Right lobe of liver (tissue), 4 donors: ENCODE measurements at regions not wholly inside any gene's neighbourhood (a gene's known extent, or its start where the extent isn't known, plus 50 kb on each side); places are given as distances from the start of the nearest gene placed in this dataset.
"Not testable (repeated sequence)": the region's sequence is repeated elsewhere in the genome, so short reads cannot be mapped to it uniquely, and the experiment has no call there.

Experiments
- CTCF ChIP-seq, 4 donors: fragments of 200-600 bp in 3 of 4; fragments of 450-650 bp in 1 of 4; IDR thresholded peaks; one replicate each; pipeline versions ENCODE4 v1.5.1 to v1.8.0; 2016 to 2022; ENCODE audit warnings: antibody characterized with exemption in 4 of 4, mild to moderate bottlenecking in 2 of 4
- POLR2A ChIP-seq: fragments of 450-650 bp; IDR thresholded peaks from one replicate; pipeline ENCODE4 v1.6.1; 2017; ENCODE audit warnings: antibody characterized with exemption, mild to moderate bottlenecking
- donor health status: DM: no; HTN: no; CAD: no.
- donor health status: DM: no; HTN: no; CAD: no.
- donor health status: DM: no; HTN: yes; CAD: no.

DNA sequence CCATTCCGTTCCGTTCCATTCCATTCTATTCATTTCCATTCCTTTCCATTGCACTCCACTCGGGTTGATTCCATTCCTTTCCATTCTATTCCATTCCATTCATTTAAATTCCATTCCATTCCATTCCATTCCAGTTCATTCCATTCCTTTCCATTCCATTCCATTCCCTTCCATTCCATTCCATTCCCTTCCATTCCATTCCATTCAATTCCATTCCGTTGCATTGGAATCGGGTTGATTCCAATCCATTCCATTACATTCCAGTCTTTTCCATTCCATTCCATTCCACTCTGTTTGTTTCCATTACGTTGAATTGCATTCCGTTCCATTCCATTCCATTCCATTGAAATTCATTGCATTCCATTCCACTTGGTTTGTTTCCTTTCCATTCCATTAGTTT, 169.2 kb downstream of the CWH43 start:
- not testable (repeated sequence) for TF ChIP-seq CTCF (IDR thresholded peaks at IDR 0.05); POLR2A
